GM19025 (cell line): ENCODE measurements at regions not wholly inside any gene's neighbourhood (a gene's known extent, or its start where the extent isn't known, plus 50 kb on each side); places are given as distances from the start of the nearest gene placed in this dataset.

Source experiments
- ATAC-seq: cut with Tn5 transposase; IDR thresholded peaks from one replicate; pipeline ENCODE4 v1.9.1; 2021; ENCODE audit warnings: mild to moderate bottlenecking, low read depth, moderate library complexity; ENCODE audit not compliant: unreplicated experiment

DNA sequence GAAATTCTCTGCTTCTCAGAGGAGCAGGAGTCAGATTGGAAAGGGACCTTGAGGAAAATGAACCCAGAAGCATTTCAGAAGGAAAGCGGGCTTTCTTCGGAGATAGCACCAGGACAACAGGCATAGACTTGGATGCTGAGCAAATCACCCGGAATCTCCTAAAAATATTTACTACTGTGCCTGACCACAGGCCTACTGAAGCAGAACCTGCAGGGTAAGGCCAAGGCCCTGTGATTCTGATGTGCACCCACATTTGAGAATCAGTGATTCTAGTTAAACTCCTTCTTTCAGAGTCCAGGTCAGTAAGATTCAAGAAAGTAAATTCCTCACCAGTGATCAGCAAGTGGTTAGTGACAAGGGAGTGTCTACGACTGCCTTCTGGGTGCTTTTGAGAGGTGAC, 307.3 kb upstream of the DUSP10 start:
- no peak for ATAC-seq

DNA sequence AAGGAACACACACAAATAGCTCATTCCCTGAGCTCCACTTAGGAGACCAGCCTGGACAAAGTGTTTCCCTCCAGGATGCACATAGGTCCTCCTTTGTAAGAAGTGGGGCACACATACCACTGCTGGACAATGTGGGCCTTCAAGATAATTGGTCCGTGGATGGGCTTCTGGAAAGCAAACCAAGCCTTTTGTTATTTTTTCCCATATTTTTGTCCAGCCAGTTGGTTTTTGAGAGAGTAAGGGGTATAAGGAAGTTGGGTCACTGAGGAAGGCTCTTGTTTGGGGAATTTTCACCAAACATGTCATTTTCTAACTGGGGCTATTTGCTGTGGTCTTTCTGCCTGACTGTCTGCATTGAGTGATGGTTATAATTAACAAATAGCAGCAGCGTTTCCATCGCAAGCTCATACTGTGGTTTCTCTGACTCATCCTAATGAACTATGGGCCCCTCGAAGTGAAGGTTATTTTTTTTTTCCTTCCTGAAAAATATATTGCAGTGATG, 306.3 kb upstream of the DUSP10 start:
- ATAC-seq, result peak; percentile 65

DNA sequence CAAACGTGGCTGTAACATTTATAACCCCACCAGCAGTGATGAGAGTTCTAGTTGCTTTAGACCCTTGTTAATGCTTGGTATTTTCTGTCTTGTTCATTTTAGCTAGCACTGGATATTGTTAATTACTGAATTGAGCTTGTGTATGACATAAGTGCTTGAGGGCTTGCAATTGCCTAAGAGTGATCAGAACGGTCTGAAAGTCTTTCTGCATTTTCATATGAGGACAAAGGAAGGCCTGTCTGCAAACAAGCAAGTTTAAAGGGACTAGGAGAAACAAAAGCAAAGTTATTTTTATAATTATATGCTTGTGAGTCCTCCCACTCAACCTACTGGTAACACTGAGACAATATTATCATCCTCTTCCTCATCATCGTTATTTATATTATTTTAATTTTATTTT, 305.5 kb upstream of the DUSP10 start:
- no peak for ATAC-seq

DNA sequence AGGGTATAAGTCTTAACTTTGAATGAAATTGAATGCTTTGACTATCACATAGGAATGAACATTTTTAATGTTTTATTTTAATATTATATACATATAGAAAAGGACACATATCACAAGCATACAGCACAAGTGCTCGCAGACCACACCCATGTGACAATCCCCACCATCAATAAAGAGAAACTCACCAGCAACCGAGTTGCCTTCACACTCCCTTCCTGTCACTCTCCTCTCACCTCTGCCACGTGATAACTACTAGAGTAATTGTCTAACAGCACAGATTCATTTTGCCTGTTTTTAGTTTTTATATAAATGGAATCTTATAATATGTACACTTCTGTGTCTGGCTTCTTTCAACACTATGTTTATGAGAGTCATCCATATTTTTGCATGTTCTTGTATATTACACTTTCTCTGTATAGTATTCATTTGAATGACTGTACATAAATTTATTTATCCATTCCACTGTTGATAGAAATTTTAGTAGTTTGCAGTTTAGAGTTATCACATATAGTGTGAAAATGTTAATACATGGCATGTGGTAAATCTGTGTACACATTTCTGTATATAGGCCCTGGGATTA, 304.9 kb upstream of the DUSP10 start:
- no peak for ATAC-seq

DNA sequence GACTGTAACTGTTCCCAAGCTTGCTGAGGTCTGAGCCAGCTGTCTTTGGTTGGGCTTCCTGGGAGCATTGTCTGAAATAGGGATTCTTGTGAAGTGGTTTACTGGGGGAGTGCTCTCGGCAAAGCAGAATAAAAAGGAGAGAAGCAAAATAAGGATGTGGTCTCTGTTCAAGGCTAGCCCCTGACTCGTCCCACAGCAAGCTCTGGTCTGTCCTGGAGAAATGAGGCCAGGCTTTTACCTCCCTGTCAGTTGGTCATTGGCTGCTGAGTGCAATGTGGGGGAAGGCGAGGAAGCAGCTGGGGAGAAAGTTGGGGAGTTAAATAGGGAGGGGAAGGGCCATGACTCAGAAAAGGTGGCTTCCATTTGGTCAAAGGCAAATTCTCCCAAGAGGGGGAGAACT, 303.9 kb upstream of the DUSP10 start:
- ATAC-seq, result no peak

DNA sequence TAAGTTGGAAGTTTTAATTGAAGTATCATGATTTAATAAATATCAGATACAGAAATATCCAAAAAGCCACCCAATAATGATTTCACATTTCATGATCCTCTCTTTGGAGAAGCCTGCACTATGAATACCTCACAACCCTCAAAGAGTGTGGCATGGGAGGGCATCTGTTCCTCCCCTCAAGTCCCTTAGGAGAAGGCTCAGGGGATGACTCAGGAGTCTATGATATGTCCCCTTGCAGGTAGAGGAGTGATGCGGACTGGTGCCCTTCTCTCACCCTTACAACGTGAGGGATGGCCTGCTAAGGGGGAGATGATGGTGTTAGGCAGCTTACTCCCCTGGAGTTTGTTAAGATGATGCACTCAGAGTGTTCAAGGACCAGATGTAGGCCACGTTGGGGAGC, 303.3 kb upstream of the DUSP10 start:
- ATAC-seq, result no peak

DNA sequence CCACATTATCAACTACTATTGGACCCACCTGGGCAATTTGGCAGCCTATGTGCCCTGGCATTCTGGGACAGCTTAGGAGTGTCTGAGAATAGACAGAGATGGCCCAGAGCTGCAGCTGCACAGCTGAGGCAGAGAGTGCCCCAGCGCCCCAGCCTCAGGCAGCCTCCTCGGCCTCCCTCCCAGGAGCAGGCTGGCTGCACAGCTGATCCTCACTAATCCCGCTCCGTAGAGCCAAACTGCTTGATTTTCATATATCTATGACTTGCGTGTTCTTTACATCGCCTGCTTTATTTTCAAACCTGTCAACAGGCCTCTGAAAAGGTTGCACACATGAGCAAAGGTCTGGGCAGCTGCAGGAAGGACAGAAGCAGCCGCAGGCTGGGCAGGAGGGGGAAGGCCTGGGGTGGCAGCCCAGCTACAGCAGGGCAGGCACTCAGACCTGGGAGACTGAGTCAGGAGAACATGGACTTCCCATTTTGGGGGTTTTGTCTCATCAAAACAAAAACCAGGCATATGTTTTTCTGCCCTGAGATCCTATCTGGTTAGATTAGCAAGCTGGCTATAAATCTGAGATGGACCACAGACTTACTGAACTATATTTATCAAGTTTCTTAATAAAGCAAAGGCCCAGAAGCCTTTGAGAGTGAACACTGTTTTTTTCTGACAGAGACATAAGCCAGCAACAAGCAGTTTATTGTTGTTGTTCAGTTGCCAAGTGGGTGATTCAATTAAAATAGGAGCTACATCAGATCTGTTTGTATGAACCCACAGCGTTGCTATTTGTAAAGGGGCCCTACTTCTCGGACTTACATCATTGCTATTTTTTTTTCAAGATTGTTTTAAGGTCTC, 301.8 kb upstream of the DUSP10 start:
- no peak for ATAC-seq

DNA sequence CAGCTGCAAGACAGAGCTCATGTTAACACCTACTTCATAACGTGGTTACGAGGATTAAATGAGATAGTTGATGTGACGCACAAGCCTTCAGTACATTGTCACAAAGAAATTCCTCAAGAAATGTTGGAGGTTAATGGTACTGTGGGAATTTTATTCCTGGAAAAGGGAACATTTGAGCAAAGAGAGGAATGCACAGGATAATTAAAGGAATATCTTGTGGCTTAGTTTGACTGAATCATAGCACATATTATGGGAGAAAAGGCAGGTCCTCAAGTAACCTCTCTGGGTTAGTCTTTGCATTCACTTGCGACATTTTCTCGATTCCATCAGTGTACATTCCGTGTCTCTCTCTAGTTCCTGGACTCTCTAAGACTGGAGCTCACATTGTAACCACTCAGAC, 300.2 kb upstream of the DUSP10 start:
- ATAC-seq, result no peak

DNA sequence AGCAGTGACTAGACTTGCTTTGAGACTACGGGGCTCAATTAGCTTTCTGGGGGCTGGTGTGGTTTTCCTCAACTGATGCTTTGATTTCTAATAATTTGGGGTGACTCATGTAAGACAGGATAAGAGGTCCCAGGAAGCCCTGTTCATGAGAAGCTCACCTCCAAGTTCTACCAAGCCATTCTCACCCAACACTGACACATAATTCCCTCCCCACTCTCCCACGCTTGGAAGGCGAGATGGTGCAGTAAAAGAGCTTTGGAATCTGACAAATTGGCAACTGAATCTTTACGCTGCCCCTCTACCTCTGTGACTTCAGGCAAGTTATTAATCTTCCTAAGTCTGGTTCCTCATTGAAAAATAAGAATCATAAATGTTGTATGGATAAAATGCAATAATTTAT, 299.1 kb upstream of the DUSP10 start:
- no peak for ATAC-seq

DNA sequence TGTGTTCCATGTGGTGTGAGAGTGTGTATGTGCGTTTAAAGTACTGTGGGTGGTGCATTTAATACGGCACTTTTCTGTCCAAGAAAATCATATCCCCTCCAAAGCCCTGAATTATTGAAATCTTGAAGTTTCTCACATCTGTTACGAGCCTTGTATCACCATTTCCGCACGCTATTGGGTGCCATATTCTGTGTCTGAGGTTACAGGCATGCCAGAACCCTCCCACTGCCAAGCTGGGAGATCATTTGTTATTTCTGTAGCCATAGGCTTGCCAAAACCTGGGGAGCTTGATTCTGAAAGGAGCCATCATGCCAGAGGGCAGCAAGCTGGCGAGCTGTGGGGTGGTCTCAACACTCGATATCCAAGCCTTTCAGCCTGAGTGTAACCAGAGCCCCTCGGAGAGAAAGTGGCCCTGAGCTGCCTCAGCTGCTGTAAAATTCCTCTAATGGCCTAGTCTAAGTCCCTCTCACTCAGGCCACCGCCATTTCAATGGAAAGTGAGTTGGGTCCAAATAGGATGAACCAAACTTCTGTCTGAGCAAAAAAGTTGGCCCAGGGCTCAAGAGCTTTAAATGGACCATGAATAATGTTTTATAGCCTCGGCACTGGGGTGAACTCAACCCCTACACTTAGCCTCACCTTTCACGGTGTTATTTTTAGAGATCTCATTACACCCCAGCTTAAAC, 298.4 kb upstream of the DUSP10 start:
- no peak for ATAC-seq

DNA sequence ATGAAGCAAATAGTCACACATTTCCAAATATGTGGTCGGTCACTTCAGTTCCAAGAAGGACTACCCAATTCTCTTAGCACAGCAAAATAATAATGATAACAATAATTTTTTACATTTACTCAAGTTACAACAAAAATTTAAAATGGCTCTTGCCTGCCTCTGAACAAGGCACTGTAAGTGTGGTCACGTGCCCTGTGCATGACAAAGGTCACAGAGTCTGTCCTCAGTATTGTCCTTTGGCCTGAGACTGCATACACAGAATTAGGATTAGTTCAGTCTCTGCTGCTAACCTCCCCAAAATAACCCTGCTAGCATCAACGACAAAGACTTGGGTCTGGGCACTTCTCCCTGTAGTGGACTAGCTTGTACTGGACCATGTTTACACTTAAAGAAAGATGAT, 297.1 kb upstream of the DUSP10 start:
- no peak for ATAC-seq

DNA sequence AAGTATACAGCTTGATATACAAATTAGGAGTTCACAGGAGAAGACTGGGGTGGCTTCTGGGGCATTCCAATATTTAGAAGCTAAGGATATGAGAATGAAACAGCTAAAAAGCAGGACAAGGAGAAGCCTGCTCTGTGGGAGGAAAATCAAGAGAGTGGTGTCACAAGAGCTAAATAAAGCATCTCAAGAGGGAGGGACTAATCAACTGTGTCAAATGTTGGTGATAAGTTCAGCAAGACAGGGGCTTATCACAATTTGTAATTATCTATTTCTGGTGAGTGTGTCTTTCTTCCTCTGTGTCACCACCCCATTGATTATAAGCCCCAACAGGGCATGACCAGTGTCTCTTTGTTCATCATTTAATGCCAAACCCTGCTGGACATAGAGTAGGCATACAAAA, 295.8 kb upstream of the DUSP10 start:
- no peak for ATAC-seq

DNA sequence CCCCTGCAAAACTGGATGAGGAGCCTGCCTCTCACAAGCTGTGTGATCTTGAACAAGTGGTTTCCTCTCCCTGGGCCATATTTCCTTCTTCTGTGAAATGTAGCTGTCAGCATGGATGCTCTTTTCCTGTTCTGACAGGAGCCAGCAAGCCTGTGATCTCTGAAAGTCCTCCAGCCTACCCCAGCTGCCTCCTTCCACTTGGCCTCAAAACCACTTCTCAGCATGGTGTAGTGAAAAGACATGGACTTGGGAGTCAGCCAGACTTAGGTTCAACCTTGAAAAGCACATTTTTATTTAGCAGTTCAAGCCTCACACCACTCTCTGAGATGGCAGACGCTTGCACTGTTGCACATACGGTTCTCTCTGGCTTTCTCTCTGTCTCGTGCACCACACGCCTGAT, 292.9 kb upstream of the DUSP10 start:
- ATAC-seq, result no peak

DNA sequence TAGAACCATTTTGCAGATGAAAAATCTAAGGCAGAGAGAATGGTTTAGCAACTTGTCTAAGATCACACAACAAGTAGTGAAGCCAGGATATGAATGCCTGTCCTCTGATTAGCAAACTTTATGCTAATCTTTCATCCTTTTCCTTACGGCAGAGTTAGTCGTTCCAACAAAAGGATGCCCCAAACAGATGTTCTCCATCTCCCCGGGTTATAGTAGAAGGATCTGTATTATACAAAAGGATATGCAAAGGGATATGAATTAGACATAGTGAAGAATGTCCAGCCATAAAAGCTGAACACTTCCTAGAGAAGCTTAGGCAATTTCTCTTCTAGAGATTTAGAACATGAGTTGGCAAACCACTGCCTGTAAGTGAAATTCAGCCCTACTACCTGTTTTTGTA, 291.6 kb upstream of the DUSP10 start:
- no peak for ATAC-seq

DNA sequence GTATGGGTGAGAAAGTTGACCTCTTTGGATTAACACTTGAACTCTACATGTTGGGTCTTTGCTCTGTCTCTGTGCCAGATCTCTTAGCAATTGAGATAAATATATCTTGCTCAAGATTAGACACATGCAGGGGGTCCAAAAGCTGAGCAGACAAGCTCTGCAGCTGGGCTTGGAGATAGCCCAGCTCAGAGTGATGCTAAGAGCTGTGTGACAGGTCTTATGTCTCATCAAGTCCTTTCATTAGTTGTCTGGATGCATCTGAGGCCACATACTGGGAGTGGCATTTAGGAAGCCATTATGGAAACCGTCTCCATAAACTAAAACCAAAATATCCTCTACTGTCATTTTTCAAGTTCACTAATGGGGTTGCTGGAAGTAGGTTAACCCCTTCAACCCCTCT, 289.4 kb upstream of the DUSP10 start:
- no peak for ATAC-seq

DNA sequence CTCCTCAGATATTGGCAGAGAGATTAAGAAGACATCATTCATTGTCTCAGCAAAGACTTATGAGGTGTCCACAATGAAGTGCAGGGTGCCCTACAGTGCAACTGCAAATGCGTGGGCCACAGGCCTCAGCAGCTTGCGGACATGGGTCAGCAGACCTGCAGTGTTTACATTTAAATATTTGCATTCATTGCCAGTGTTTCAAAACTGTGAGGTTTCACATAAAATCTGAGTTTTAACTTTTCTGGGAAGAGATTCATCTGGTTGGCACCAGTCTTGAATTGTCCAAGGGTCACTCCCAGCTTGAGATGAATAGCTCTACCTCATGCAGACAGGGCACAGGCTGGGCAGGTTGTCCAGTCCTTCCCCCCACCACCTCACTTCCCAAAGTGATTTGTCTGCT, 286.8 kb upstream of the DUSP10 start:
- ATAC-seq, result no peak

DNA sequence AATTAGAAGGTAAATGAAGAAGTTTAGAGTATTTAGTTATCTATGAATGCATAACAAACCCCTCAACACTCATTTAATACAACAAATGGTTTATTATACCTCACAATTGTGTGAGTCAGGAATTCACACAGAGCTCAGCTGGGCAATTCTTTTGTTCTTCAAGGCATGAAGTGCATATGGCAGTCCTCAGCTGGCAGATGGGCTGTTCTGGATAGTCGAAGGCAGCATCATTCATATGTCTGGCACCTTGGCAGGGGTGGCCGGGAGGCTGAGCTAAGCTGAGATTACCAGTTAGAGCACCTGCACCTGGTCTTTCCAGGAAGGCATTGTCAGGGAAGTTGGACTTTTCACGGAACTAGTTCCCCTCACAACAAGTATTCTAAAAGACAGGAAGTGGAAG, 286.2 kb upstream of the DUSP10 start:
- ATAC-seq, result no peak

DNA sequence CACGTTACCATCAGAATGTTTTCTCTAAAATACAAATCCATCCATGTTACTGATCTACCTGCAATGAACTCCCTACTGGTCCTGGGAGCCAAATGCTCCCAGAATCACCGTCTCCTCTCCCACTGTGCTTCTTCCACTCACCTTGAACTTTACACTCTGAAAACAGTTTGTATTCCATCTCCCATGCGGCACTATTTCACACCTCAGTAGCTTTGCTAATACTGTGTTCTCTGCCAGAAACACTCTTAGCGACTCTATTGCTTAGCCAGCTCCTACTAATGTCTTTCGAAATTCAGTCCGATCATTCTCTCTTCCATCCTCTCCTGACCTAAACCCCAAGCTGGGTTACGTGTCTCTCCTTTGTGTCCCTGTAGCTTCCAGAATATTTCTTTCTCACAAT, 284.4 kb upstream of the DUSP10 start:
- ATAC-seq, result no peak

DNA sequence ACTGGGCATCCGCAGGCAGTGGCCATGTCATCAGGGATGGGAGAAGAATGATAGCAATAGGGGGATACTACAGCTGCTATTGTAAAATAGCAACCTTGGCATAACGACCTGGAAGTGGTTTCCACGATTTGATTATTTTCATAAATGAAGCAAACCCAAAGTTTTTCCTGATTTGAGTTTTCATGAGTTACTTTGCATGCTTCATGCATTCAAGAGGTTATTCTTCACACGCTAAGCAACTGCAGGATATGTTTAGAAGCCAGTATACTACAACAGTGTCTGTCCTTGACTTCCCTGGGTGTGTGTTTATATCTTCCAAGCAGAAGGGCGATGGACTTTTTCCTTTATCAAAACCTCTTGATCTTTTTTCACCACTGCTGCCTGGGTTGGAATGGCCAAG, 281.1 kb upstream of the DUSP10 start:
- ATAC-seq, result no peak

DNA sequence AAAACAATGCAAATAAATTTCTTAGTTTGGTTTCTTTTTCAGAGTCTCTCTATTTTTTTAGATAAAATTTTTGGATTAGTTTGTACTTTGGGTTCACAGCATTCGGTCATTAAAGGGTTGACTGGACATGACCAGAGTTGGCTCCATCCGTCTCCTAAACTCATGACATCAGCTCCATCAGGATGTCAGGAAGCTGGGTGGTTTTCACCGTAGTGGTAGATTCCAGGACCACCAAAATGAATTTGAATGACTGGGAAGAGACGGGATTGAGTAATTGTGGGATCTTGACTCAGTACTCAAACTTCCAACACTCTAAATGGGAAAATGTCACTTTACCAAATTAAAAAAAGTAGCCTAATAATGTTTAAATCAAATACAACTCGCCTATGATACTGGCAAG, 279.2 kb upstream of the DUSP10 start:
- no peak for ATAC-seq

DNA sequence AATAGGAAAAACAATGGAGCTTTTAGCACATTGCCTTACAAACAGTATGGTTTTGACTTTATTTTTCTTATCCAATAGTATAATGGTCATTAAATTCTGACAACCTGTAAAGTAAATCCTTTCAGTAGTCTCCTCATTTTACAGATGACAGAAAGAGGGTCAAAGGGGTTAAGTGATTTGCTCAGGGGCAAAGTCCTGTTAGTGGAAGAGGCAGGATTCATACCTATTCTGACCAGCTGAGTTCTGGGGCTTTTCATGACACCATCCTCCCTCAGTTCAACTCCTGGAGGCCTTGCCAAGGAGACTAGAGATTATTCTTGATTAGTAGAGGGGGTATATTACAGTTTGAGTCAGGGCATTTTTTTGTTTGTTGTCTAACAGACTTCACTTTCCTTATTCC, 278.7 kb upstream of the DUSP10 start:
- ATAC-seq, result no peak

DNA sequence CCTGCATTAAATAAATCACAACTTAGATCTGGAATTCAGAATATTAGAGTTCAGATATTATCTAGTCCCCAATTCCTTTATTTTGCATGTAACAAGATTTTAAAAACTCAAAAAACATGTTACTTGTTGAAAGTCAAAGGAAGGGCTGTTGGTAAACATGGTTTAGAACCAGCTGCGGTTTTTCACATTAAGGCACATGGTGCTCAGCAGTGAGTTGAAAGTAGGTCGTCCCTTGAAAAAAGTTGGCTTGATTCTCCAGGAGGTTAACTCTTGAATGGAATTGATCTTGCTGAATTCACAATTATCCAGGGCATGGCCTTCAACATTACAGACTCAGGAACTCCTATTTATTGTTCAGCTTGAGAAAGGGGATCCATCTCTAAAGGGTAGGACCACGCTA, 277.1 kb upstream of the DUSP10 start:
- no peak for ATAC-seq
